NCI-H2171 (cell line): ENCODE measurements at regions not wholly inside any gene's neighbourhood (a gene's known extent, or its start where the extent isn't known, plus 50 kb on each side); places are given as distances from the start of the nearest gene placed in this dataset.

Experiments used
- DNase-seq: peaks from one replicate; lab custom pipeline; 2025; lab: John Stamatoyannopoulos, UW

DNA sequence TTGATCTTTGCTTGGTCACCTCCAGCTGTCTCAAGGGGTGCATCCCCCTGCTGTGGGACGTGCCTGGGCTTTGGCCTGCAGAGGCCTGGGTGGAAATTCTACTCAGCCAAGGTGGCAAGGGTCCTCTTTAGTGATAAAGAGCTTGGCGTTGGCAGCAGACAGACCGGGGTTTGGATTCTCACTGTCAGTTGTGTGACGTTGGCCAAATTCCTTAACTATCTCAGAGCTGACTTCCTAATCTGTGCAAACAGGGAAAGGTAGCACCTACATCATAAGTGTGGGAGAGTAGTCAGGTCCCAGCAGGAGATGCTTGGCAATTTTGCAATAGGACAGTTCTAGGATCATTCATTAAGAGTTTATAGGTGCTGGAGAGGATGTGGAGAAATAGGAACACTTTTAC is 154.3 kb upstream of the GSC start:
- DNase-seq = no peak

DNA sequence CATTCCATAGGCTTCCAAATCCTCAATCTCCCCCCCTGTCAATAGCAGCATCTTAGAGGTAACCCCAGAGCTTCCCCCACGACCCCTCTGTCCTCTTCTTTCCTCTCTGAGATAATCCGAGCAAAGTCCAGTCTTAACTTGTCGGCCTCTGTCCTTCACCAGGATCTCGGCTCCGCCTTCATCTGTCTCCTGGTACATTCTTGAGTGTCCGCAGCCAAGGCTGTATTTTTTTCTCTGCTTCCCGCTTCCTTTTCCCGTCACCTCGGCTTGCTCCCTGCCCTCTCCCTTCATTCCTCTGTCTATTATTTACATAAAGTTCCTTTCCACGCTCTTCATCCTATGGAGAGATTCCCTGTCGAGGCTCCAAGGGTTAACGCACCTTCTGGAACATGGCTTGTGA is 153.9 kb upstream of the GSC start:
- DNase-seq = no peak

DNA sequence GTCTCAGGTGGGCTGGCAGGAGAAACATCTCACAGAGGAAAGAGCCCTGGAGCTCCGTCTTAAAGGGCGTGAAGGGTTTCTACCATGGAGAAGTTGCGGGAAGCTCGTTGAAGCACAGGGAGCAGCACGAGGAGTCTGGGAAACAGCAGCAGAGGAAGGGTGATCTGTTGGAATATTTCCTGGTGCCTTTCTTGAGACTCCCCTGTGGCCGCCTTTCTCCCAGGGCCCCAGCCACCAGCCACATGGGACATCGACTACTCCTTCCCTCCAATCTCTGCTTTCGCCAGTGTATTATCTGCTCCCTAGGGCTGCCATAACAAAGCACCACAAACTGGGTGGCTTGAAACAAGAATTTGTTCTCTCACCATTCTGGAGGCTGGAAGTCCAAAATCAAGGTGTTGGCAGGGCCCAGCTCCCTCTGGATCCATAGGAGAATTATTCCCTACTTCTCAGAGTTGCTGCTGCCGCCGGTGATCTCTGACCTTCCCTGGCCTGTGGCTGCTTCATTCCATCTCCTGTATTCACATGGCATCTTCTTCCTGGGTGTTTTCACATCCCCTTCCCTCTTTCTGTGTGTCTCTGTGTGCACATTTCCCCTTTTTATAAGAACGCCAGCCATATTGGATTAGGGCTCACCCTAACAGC is 152.8 kb upstream of the GSC start:
- no peak for DNase-seq

DNA sequence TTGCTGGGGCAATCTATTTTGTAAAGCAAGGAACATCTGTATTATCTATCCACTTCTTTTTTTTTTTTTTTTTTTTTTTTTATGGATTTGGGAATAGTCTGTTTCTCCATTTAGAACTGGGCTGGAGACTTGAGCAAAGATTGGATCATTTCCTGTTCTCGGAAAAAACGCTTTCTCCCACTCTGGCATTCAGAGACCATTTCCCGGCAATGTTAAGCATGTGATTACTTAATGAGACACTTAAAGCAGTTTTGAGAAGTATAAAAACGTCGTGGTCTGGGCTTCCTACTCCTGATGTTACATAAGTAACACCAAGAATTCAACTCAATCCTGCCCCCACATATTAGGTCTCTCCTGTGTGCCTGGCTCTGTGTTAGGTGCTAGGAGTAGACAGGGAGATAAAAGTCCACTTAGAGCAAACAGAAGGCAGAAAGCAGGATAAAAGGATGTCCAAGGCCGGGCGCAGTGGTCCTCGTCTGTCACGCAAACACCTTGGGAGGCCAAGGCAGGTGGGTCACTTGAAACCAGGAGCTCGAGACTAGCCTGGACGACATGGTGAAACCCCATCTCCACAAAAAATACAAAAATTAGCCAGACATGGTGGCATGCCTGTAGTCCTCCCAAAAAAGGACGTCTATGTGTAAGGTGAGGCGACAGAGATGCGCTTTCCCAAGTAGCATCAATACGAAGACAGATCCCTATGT is 152.1 kb upstream of the GSC start:
- DNase-seq = no peak

DNA sequence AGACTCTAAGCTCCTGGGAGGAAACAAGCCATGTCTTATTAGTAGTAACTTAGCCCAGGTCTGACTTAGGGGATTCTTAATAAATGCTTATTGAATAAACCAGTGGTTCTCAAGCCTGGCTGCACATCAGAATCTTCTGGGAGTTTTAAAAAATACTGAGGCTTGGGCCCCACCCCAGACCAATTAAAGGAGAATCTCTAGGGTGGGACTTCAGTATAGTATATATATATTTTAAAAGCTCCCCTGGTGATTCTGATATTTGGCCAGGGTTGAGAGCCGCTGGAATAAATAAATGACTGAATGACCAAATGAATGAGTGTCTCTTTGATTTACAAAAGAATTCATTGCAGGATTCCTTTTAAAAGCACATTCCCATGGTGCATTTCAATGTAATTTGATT is 151.5 kb upstream of the GSC start:
- DNase-seq = no peak

DNA sequence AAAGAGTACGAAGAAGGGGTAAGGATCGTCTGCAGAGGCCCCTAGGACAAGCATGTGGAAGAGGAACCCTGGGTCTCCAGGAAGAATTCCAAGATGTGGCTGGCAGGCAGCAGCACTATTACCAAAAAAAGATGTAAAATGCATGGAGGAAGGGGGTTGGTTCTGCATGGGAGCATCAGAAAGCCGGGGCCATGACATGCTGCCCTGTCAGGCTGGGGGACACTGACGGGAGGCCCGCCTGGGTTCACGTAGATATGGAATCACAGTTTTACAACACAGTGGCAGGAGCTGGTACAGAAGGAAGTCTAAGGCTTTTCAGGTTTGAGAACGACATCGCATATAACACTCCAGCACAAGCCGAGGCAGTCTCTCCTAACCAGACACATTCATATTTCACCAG is 150.0 kb upstream of the GSC start:
- no peak for DNase-seq

DNA sequence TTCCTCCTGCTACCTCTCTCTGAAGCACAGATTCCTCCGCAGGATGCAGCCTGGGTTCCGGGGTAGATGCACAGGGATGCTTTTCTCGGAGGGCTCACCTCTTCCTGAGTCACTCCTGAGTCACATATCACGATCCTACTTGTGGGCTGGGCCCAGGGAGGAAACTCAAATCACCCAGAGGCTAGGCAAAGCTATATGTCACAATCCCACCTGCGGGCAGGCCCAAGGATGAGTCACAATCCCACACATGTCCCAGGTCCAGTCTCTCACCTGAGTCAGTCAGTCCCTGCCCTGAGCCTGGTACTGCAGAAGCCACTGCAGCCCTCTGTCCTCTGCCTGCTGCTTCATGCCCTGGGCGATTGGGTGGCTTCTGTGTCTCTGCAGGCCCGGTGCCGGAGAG is 149.0 kb upstream of the GSC start:
- no peak for DNase-seq

DNA sequence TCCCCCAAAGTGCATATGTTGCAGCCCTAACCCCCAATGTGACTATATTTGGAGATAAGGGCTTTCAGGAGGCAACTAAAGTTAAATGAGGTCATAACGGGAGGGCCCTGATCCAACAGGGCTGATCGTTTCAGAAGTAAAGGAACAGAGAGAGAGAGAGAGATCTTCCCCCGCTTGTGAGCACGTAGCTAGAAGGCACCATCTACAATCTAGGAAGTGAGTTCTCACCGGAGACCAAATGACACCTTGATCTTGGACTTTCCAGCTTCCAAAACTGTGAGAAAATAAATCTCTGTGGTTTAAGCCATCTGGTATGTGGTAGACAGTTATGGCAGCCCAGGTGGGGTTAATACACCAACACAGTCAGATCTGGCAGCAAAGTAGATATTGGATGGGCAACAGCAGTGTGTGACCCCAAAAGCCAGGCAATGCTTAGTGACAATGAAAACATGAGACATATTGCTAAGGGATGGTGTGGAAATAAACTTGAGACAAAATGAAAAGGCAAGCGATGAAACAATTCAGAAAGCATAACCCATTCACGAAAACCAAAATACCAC is 147.2 kb upstream of the GSC start:
- DNase-seq = no peak

DNA sequence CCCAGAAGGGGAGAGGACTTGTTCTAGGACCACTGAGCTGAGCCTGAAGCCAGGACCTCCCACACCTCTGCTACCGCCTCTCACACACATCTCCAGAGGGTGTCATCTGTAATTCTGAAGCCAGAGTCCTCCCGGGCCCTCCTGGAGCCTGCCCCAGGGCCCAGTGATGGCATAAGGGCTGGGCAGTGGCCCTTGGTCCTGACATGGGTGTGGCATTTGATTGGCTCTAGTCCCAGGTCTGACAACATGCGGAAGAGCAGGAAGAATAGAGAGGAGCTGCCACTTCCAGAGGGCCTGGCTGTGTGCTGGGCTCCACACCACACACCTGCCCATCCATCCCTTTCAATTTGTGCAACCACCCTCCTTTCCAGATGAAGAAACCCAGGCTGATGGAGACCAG is 144.3 kb upstream of the GSC start:
- no peak for DNase-seq

DNA sequence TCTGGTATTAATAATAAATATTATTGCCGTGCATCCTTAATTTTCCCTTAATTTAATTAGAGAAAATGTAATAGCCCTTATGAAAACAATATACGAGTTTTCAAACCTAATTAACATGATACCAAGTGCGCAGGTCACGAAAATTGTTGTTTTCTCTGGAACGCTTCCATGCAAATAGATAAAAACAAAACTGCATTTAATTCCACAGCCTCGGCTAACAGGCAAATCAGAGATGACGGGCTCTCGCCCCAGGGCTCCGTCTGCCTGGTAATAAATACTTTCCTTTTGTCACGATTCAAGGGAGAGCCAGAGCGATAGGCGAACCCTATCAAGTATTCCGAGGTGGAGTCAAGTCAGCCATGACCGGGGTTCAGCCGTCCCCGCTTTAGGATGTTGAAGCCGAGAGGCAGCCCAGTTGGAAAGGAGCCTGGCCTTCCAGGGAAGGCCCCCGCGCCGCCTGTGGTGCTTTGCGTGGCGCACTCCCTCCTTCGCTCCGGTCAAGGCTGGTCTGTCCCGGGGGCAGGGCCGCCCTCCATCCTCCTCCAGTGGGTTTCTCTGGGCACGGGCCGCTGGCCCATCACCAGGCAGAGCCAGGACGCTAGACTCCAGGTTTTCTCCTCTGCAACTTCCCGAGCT is 137.8 kb upstream of the GSC start:
- no peak for DNase-seq

DNA sequence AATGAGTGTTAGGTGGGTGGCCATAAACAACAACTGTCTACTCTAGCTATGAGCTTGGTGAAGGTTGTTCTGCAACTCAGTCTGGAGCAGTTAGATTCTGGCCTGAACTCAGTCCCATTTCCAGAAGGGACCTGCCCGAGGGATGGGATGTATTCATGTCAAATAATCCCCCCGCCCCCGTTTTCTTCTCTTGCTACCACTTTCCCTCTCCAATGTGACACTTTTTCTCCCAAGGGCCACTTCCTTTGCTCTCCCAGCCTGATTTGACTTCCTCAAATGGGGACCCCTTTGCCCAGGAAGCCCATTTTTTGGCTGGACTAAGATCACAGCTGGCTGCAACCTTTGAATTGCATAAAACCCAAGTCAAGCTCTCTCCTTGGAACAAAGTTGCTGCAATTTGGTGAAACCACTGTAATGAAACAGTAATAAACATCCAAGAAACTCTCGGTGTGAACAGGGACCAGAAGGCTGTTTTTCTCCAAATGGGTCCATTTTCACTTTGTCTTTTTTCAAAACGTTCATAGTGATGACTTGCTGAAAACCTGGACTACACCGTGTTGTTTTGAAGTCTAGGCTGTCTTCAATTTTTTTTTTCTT is 137.2 kb upstream of the GSC start:
- no peak for DNase-seq

DNA sequence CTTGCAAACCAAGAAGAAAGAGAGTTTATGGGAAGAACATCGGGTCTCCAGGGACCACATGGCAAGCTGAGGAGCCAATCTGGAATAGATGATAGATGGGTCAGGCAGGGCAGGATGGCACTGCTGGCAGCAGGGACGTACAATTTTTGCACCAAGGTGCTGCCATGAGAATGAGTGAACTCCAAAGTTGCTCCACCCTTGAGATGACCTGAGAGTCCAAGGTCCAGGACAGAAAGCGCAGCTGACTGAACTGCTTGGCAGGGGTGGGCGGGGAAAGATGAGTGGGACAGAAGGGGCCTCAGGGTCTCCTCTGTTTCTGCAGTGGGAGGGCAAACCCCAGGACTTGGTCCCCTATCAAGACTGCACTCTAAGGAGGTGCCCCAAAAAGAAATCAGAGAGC is 136.7 kb upstream of the GSC start:
- DNase-seq = no peak

DNA sequence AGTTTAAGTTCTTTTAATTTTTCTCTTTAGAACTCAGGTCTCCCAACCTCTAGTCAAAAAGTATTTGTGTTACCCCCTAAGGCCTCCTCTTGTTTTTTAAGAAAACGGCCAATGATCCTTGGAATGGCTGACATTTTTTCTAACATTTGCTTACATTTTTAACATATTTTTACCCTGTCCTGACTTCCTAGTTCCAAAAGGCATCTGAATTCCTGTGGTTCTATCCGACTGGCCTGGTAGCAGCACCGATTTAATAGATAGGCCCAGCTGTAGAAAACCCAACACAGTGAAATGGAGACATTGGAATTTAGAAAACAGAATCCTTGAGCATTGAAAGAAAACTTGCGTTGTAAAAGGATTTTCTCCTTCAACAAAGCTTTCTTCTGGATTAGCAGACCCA is 134.7 kb upstream of the GSC start:
- no peak for DNase-seq

DNA sequence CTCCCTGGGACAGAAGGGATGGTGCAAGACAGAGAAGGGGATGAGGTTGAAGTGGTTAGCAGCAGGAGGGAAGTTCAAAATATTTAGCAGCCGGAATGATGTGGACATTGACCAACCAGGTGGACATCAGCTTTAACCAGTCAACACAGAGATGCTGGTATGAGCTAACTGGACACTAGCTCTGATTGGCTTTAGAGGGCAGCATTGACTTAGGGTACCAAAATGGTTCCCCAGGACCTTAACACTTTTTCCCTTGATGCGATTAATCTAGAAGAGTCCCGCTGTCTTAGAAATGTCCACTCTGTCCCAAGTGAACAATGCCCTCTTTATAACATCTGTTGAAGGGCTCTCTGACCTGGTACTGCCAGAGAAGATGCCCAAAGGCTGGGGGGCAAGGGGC is 134.0 kb upstream of the GSC start:
- no peak for DNase-seq

DNA sequence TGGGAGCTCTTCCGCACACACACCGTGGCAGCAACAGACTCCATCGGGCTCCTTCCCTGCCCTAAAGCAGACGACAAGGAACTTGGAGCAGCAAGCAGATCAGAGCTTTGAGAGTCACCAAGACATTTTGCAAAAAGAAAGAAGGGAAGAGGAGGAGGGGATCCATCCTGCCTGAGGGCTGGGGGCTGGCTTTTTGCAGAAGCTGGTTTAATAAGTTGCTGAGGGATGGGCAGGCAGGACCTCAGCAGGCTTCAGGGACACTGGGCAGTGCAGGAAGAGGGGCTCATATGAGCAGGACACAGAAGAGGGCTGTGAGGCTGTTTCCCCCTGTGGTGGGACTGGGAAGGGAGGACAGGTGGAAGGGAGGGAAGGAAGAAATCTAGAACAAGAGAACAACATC is 133.4 kb upstream of the GSC start:
- no peak for DNase-seq

DNA sequence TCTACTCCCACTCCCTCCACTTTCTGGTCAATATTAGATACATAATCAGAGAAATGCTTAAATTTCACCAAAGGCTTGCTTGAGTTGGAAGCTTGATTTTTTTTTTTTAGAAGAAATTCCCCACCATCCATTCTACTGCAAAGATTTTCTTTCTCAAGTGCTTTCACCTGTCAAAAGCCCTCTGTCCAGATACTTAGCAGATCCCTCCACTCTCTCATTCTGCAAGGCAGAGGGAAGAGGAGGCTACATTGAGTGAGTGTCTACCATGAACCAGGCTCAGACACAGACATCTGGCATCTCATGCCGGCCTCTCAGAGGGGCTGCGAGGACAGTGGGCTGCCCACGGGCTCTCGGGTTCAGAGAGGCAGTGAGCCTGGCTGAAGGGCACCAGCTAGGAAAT is 127.6 kb upstream of the GSC start:
- no peak for DNase-seq

DNA sequence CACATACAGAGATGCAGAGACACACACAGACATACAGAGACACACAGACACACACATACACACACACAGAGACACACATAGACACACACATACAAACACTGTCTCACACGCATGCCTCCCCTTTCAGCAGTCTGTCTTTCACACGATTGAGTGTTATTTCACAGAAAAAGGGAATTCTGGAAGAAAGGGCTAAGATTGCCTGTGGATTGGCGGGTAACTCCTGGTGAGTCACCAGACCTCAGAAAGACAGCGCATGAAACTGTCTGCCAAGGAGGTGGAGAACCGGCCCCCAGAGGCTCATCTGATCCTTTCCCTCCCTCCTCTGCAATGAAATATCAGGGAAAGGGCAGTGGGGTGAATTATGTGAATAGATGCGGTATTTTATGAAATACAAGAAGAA is 127.2 kb upstream of the GSC start:
- no peak for DNase-seq

DNA sequence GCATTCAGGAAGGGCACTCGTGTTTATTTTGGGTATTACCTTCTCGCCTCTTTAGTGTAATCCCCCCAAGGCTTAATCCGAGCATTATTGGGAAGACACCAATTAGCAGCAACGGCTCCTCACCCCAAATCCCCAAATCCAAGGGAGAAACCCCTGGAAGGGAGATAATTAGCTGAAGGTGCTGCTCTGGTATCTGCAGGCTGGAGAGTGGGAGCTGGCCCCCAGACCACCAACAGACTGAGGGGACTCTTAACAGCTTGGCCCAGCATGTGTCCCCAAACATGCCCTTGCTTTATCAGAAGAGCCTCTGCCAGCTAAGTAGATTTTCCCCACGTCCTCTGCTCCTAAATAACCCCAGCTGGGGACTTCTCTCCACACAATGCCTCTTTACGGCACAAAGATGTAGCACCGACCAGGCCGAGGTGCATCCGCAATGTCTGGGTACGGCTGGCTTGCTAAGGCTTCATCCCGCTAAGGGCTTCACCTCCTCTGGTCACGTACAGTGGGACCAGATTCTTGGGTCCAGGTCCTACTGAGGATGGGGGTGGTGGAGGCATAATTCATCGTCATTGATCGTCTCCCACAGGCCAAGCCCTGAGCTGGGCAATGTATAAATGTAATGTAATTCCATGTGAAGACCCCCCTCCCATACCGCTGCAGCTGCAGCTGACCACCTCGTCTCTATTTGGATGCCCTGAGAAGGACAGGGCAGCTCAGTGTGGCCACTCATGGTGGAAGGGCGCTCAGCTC is 123.7 kb upstream of the GSC start:
- no peak for DNase-seq

DNA sequence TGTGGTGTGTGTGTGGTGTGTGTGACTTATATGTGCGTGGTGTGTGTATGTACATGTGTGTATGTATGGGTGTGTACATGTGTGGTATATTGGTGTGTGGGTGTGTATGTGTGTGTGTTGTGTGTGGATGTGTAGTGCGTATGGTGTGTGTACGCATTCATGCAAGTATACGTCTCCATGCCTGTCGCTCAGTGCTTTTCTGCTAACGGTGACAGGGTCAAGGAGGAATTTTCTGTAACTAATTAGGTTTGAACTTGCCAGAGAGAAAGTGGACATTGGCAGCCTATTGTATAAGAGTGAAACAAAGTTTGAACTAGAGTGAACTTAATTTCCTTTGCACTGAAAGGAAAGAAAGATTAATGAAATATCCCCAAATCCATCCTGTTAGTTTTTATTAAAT is 120.9 kb upstream of the GSC start:
- no peak for DNase-seq

DNA sequence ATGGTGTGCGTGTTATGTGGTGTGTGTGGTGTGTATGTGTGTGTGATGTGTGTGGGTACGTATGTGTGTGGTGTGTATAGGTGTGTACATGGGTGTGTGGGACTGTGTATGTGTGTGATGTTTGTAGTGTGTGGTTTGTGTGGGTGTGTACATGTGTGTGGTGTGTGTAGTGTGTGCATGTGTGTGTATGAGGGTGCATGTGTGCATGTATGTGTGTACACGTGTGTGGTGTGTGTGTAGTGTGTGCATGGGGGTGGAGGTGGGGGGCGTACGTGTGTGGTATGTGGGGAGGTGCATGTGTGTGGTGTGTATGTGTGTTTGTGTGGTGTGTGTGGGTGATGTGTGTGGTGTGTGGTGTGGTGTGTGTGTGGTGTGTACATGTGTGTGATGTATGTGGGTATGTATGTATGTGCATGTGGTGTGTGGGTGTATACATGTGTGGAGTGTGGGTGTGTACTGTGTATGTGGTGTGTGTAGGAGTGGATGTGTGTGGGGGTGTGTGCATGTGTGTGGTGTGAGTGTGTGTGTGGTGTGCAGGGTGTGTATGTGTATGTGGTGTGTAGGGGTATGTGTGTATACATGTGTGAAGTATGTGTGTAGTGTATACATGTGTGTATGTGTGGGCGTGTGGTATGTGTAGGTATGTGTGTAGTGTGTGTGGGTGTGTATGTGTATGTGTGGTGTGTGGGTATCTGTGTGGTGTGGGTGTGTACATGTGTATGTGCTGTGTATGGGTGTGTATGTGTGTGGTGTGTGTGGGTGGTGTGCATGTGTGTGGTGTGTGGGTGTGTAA is 119.8 kb upstream of the GSC start:
- no peak for DNase-seq

DNA sequence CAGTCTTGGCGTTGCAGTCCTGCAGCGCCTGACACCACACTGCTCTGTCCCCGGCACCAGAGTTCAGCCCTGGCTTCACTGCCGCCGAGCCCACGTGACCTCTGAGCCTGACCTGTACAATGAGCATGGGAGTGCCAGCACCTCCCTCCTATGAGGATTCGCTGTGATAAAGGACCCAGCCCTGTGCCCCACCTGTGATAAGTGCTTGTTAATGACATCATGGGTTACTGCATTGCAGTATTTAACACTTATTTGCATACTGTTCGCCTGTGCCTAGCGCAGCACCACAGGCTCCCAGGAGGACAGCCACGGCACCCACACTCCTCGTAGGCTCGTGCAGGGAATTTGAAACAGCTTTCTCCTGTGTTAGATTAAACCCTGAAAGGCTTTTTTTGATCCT is 118.2 kb upstream of the GSC start:
- DNase-seq = no peak

DNA sequence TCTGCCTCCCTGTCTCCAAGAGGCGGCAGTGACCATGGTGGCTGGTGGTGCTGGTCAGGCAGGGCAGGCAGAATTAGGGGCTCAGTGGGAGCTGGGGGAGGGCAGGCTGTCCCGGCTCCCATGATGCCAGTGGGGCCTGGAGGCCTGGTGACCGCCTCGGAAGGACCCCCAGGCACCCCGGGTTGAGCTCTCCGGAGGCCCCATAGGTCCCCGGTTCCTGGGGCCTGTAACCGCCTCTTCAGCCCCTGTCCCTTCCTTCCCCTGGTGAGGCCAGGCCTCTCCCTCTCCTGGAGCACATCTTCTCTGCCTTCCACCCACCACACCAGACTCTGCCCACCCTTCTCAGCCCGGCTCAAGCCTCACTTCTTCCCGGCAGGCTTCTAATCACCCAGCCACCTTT is 117.7 kb upstream of the GSC start:
- no peak for DNase-seq
